HEK293T (cell line): ENCODE measurements at regions not wholly inside any gene's neighbourhood (a gene's known extent, or its start where the extent isn't known, plus 50 kb on each side); places are given as distances from the start of the nearest gene placed in this dataset.

Experiments used
- CTCF ChIA-PET: fragments of 350-600 bp; formaldehyde crosslinking; extraction: SDS; loops from one replicate; lab custom pipeline; 2021; ENCODE audit warnings: antibody characterized with exemption, inconsistent platforms; lab: Yijun Ruan, JAX
- POLR2A ChIA-PET: fragments of 350-600 bp; formaldehyde crosslinking; extraction: SDS; loops from one replicate; lab custom pipeline; 2020; ENCODE audit warnings: antibody characterized with exemption, inconsistent platforms; lab: Yijun Ruan, JAX
- DNase-seq: peaks from one replicate; pipeline ENCODE4 v3.0.0; 2012; ENCODE audit warnings: mixed read lengths; ENCODE audit errors: extremely low spot score
- ARNT ChIP-seq: fragments of 450-650 bp; IDR thresholded peaks from 2 replicates; pipeline ENCODE4 v1.6.1; 2017; ENCODE audit warnings: mild to moderate bottlenecking
- BHLHE40 ChIP-seq: fragments of 450-650 bp; IDR thresholded peaks from 2 replicates; pipeline ENCODE4 v1.6.1; 2016; ENCODE audit warnings: mild to moderate bottlenecking, moderate library complexity, borderline replicate concordance
- CTBP1 ChIP-seq: fragments of 450-650 bp; IDR thresholded peaks from 2 replicates; pipeline ENCODE4 v1.6.1; 2016; ENCODE audit warnings: borderline replicate concordance
- ELF4 ChIP-seq: fragments of 450-650 bp; IDR thresholded peaks from 2 replicates; pipeline ENCODE4 v1.6.1; 2017; ENCODE audit warnings: antibody characterized with exemption
- FOXA1 ChIP-seq: fragments of 450-650 bp; IDR thresholded peaks from 2 replicates; pipeline ENCODE4 v1.6.1; 2016; ENCODE audit warnings: mild to moderate bottlenecking
- FOXK2 ChIP-seq: fragments of 450-650 bp; IDR thresholded peaks from 2 replicates; pipeline ENCODE4 v1.6.1; 2016; ENCODE audit warnings: mild to moderate bottlenecking
- FOXM1 ChIP-seq: fragments of 450-650 bp; IDR thresholded peaks from 2 replicates; pipeline ENCODE4 v1.6.1; 2017; ENCODE audit warnings: mild to moderate bottlenecking, borderline replicate concordance
- HDGF ChIP-seq: fragments of 450-650 bp; IDR thresholded peaks from 2 replicates; pipeline ENCODE4 v1.6.1; 2017; ENCODE audit warnings: antibody characterized with exemption, borderline replicate concordance
- L3MBTL2 ChIP-seq: fragments of 450-650 bp; conservative IDR thresholded peaks from 2 replicates; pipeline ENCODE4 v1.6.1; 2016; ENCODE audit warnings: mild to moderate bottlenecking
- LEF1 ChIP-seq: fragments of 450-650 bp; IDR thresholded peaks from 2 replicates; pipeline ENCODE4 v1.6.1; 2017; ENCODE audit warnings: mild to moderate bottlenecking, borderline replicate concordance
- NFRKB ChIP-seq: fragments of 450-650 bp; IDR thresholded peaks from 2 replicates; pipeline ENCODE4 v1.6.1; 2016; ENCODE audit warnings: mild to moderate bottlenecking, moderate library complexity
- SP1 ChIP-seq: fragments of 450-650 bp; IDR thresholded peaks from 2 replicates; pipeline ENCODE4 v1.6.1; 2017
- SUZ12 ChIP-seq: fragments of 450-650 bp; IDR thresholded peaks from 2 replicates; pipeline ENCODE4 v1.6.1; 2016; ENCODE audit warnings: mild to moderate bottlenecking
- TARDBP ChIP-seq: fragments of 450-650 bp; IDR thresholded peaks from 2 replicates; pipeline ENCODE4 v1.6.1; 2016
- ZNF384 ChIP-seq: fragments of 450-650 bp; IDR thresholded peaks from 2 replicates; pipeline ENCODE4 v1.6.1; 2016
- TF ChIP-seq, protein P1 (sequence below): fragments of 450-650 bp; IDR thresholded peaks from 2 replicates; pipeline ENCODE4 v1.6.1; 2016

DNA sequence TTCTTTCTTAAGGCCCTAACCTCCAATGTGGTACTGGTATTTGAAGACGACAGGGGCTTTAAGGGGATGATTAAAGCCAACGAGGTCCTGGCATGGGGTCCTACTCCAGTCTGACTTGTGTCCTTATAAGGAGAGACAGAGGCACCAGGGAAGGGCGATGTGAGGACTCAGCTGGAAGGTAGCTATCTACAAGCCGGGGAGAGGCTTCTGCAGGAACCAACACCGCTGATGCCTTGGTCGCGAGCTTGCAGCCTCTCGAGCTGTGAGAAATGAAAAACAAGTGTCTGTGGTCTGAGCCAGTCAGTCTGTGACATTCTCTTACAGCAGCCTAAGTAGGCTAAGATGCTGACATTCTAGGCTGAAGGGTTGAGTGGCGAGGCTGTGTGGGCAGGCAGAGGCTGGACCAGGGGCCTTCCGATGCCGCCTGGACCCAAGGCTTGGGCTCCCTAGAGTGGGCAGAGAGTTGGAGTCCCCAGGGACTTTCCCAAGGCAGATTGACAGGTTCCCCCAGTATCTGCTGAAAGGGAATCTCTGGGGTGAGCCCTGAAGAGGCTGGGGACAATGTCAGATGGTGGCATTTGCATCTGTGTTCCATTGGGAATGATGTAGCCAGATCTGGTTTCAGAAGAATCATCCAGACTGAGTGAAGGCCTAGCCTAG lies 322.9 kb upstream of the HS6ST1 start:
- CTCF ChIA-PET: no interaction called here
- no peak for DNase-seq
- TF ChIP-seq, protein P1, sequence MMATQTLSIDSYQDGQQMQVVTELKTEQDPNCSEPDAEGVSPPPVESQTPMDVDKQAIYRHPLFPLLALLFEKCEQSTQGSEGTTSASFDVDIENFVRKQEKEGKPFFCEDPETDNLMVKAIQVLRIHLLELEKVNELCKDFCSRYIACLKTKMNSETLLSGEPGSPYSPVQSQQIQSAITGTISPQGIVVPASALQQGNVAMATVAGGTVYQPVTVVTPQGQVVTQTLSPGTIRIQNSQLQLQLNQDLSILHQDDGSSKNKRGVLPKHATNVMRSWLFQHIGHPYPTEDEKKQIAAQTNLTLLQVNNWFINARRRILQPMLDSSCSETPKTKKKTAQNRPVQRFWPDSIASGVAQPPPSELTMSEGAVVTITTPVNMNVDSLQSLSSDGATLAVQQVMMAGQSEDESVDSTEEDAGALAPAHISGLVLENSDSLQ: no peak
- no peak for TF ChIP-seq SUZ12
- no peak for TF ChIP-seq HDGF
- TF ChIP-seq TARDBP: no peak
- TF ChIP-seq FOXK2: no peak
- no peak for TF ChIP-seq ZNF384
- no peak for TF ChIP-seq SP1
- no peak for TF ChIP-seq NFRKB
- no peak for TF ChIP-seq FOXA1
- TF ChIP-seq ARNT: no peak
- TF ChIP-seq CTBP1: no peak
- TF ChIP-seq LEF1: no peak
- no peak for TF ChIP-seq ELF4
- TF ChIP-seq BHLHE40: no peak
- TF ChIP-seq L3MBTL2: no peak
- TF ChIP-seq FOXM1: no peak
- POLR2A ChIA-PET: no interaction called here

GRCh38 chr2:128642316-128642715 lies 323.6 kb upstream of the HS6ST1 start:
- ChIA-PET CTCF (no interaction called here), POLR2A (no interaction called here)
- no peak for DNase-seq
- no peak for TF ChIP-seq SUZ12
- TF ChIP-seq ELF4: no peak
- TF ChIP-seq ZNF384: no peak
- TF ChIP-seq TARDBP: no peak
- TF ChIP-seq FOXA1: no peak
- TF ChIP-seq FOXK2: no peak
- TF ChIP-seq HDGF: no peak
- TF ChIP-seq L3MBTL2: no peak
- TF ChIP-seq CTBP1: no peak
- no peak for TF ChIP-seq BHLHE40
- no peak for TF ChIP-seq NFRKB
- TF ChIP-seq, protein P1: no peak
- TF ChIP-seq ARNT: no peak
- TF ChIP-seq SP1: no peak
- TF ChIP-seq LEF1: no peak
- no peak for TF ChIP-seq FOXM1

GRCh38 chr2:128642821-128643220 lies 324.2 kb upstream of the HS6ST1 start:
- no peak for TF ChIP-seq TARDBP
- CTCF ChIA-PET: no interaction called here
- DNase-seq: no peak
- POLR2A ChIA-PET: no interaction called here

DNA sequence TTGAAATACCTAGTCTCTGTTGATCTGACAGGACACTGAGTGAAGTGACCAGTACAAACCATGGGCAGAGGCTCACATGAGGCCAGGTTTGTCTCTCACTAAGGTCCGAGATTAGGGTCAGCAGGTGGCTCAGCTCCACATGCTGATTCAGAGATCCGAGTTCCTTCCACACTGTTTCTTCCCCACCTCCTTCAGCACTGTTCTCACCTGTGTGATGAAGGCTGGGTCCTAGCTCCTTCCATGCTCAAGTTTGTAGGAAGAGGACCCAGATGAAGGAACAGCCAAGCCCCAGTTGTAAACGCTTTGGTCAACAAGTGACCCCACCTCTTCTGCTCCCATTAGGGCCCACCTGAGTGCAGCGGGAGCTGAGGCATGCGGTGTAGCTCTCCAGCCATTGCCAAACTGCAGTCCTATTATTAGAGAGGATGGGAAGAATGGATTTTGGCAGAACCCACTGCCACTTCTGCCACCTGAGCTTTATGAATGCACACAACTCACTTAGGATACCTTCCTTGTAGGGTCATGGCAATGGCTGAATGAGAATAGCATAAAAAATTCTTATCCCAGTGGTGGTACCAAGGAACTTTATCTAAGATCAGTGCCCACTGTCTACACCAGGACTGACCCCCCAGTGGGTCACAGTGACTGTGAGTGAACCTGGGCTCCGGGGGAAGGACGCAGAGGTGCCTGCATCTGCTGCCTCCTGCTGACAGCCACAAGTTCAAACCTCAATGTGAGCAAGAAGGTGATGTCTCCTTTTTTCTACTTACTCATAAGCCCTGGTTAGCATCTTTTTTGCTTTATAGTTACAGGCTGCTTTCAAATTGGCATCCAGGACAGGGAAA lies 324.8 kb upstream of the HS6ST1 start:
- TF ChIP-seq FOXK2 (no peak), ZNF384 (no peak), BHLHE40 (no peak), FOXM1 (no peak), SP1 (no peak), HDGF (no peak), LEF1 (no peak), CTBP1 (no peak), FOXA1 (no peak), ARNT (no peak), L3MBTL2 (no peak), SUZ12 (no peak), NFRKB (no peak)
- TF ChIP-seq, protein P1: no peak
- ChIA-PET CTCF (no interaction called here), POLR2A (no interaction called here)
- DNase-seq: no peak

DNA sequence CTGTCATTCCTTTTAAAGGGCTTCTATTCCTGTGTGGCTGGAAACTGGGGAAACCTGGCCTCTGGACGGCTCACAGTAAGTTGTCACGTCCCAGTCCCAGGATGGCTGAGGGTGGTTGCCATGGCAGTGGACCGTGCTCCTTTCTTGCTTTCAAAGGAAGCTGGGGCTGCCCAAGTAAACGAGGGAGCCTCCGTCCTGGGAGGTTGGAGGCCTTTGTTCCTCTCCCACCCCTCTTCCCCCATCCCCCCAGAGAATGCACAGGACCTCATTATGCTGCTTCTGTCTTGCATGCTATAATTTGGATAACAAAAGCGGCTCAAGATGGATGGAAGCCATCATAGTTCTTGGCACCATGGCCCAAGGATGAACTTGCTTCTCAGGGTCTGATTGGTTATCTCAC lies 325.5 kb upstream of the HS6ST1 start:
- DNase-seq: no peak
- POLR2A ChIA-PET: no interaction called here
- CTCF ChIA-PET: no interaction called here
- no peak for TF ChIP-seq ZNF384
- TF ChIP-seq TARDBP: no peak
- TF ChIP-seq, protein P1: no peak
- no peak for TF ChIP-seq FOXK2
- no peak for TF ChIP-seq BHLHE40
- TF ChIP-seq SP1: no peak
